ENCODE measurements at regions not wholly inside any gene's neighbourhood (a gene's known extent, or its start where the extent isn't known, plus 50 kb on each side); places are given as distances from the start of the nearest gene placed in this dataset.

DNA sequence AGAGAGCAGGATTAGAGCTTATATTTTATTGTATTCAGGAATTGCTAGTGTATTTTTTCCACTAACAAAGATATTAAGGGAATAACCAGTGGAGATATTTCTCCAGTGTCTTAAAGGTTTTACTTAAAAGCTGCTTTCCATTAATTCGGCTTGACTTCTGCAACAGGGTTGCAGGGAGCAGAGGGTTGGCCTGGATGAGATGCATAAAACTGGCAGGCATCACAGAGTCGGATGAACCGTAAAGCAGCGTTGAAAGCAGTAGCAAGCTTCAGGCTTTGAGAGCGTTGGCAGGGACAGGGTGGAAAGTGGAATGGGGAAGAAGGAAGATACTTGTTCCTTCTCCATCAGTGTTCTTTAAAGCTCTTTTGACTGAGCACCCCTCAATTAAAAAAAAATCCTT, 237.2 kb downstream of the LMO4 start:
- Histone ChIP-seq H3K4me3 (no peak overlapping the region), H3K27me3 (no peaks in the 10 kb centered on the region), H3K9me3 (no peaks in the 10 kb centered on the region), H3K36me3 (no peaks in the 10 kb centered on the region), H3K27ac (no peak overlapping the region), H3K4me1 (no peaks in the 10 kb centered on the region)
- TF ChIP-seq, protein P1, sequence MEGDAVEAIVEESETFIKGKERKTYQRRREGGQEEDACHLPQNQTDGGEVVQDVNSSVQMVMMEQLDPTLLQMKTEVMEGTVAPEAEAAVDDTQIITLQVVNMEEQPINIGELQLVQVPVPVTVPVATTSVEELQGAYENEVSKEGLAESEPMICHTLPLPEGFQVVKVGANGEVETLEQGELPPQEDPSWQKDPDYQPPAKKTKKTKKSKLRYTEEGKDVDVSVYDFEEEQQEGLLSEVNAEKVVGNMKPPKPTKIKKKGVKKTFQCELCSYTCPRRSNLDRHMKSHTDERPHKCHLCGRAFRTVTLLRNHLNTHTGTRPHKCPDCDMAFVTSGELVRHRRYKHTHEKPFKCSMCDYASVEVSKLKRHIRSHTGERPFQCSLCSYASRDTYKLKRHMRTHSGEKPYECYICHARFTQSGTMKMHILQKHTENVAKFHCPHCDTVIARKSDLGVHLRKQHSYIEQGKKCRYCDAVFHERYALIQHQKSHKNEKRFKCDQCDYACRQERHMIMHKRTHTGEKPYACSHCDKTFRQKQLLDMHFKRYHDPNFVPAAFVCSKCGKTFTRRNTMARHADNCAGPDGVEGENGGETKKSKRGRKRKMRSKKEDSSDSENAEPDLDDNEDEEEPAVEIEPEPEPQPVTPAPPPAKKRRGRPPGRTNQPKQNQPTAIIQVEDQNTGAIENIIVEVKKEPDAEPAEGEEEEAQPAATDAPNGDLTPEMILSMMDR (IDR thresholded peaks at IDR 0.05), result no peak
- TF ChIP-seq POLR2AphosphoS5 (IDR thresholded peaks at IDR 0.05; ENCODE audit: insufficient read depth in 1 of 2, low read depth in 1 of 2) (no peak), POLR2A (IDR thresholded peaks at IDR 0.05) (no peak)
- intact Hi-C loops (cut with DNase I), result no loop called here
- no peak for DNase-seq (ENCODE audit: extremely low spot score in 2 of 2)

- DNase-seq (ENCODE audit: extremely low spot score in 2 of 2), result no peak
- Histone ChIP-seq H3K36me3 (no peaks in the 10 kb centered on the region), H3K27ac (no peak overlapping the region), H3K9me3 (no peaks in the 10 kb centered on the region), H3K4me1 (no peaks in the 10 kb centered on the region), H3K27me3 (no peaks in the 10 kb centered on the region), H3K4me3 (no peak overlapping the region)
- TF ChIP-seq, protein P1 (IDR thresholded peaks at IDR 0.05), result no peak
- no peak for TF ChIP-seq POLR2AphosphoS5 (IDR thresholded peaks at IDR 0.05; ENCODE audit: insufficient read depth in 1 of 2, low read depth in 1 of 2)
- no peak for TF ChIP-seq POLR2A (IDR thresholded peaks at IDR 0.05)
- intact Hi-C loops (cut with DNase I), result no loop called here
Measured at GRCh38 chr1:87568005-87568404, 239.3 kb downstream of the LMO4 start.

DNA sequence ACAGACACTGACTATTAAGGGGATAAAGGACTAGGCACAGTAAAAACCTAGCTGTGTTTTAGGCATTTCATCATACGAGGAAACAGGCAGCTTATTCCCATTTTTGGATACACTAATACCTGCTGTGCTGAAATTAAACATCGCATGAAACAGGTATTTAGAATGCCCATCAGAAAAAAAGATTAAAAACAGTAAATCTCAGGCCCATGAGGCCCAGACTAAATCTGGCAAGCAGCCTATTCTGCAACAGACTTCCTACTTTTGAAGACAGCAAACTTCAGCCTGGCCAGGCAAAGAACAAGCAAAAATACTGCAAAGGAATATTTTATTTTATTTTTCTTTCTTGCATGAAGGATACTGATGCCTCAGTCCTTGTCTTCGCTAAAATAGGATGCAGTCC, 240.2 kb downstream of the LMO4 start:
- intact Hi-C loops (cut with DNase I), result no loop called here
- Histone ChIP-seq H3K36me3 (no peaks in the 10 kb centered on the region), H3K4me1 (no peaks in the 10 kb centered on the region), H3K27me3 (no peaks in the 10 kb centered on the region), H3K9me3 (no peaks in the 10 kb centered on the region), H3K27ac (no peak overlapping the region), H3K4me3 (no peak overlapping the region)
- TF ChIP-seq POLR2A (IDR thresholded peaks at IDR 0.05) (no peak), POLR2AphosphoS5 (IDR thresholded peaks at IDR 0.05; ENCODE audit: insufficient read depth in 1 of 2, low read depth in 1 of 2) (no peak)
- TF ChIP-seq, protein P1 (IDR thresholded peaks at IDR 0.05), result no peak
- DNase-seq (ENCODE audit: extremely low spot score in 2 of 2), result no peak

DNA sequence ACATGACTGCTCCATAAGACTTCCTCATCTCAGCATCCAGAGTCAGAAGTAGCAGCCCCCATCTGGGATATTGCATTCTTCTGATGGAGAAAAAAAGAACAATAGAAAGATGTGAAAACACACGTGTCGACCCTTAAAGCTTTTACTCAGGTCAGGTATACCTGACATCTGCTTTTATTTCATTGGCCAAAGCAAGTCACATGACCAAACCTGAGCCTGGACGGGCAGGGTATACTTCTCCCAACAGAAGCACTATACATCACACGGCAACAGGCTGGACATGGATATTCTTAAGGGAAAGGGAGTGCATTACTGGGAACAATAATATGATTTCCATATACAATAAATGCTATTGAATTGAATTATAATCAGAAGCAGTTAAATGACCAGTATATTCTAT, 243.3 kb downstream of the LMO4 start:
- Histone ChIP-seq H3K27ac (no peak overlapping the region), H3K4me3 (no peak overlapping the region), H3K9me3 (no peaks in the 10 kb centered on the region), H3K27me3 (no peaks in the 10 kb centered on the region), H3K4me1 (no peaks in the 10 kb centered on the region), H3K36me3 (no peaks in the 10 kb centered on the region)
- DNase-seq (ENCODE audit: extremely low spot score in 2 of 2), result no peak
- no peak for TF ChIP-seq POLR2AphosphoS5 (IDR thresholded peaks at IDR 0.05; ENCODE audit: insufficient read depth in 1 of 2, low read depth in 1 of 2)
- no peak for TF ChIP-seq POLR2A (IDR thresholded peaks at IDR 0.05)
- TF ChIP-seq, protein P1 (IDR thresholded peaks at IDR 0.05), result no peak
- intact Hi-C loops (cut with DNase I), result no loop called here

DNA sequence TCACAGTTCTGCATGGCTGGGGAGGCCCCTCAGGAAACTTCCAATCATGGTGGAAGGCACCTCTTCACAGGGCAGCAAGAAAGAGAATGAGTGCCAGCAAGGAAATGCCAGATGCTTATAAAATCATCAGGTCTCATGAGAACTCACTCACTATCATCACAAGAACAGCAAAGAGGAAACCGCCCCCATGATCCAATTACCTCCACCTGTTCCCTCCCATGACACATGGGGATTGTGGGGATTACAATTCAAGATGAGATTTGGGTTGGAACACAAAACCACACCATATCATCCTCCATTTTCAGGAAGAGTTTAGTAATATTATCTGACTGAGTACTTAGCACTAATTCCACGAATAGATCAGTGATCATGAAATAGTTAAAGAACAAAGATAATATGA, 244.2 kb downstream of the LMO4 start:
- TF ChIP-seq POLR2AphosphoS5 (IDR thresholded peaks at IDR 0.05; ENCODE audit: insufficient read depth in 1 of 2, low read depth in 1 of 2) (no peak), POLR2A (IDR thresholded peaks at IDR 0.05) (no peak)
- TF ChIP-seq, protein P1 (IDR thresholded peaks at IDR 0.05), result no peak
- H3K36me3 ChIP-seq, result no peaks in the 10 kb centered on the region
- H3K9me3 ChIP-seq, result no peaks in the 10 kb centered on the region
- no peaks in the 10 kb centered on the region for H3K27me3 ChIP-seq
- no peak overlapping the region for H3K4me3 ChIP-seq
- no peaks in the 10 kb centered on the region for H3K4me1 ChIP-seq
- no peak for DNase-seq (ENCODE audit: extremely low spot score in 2 of 2)
- H3K27ac ChIP-seq, result no peak overlapping the region
- intact Hi-C loops (cut with DNase I), result no loop called here
